ENCODE measurements at regions not wholly inside any gene's neighbourhood (a gene's known extent, or its start where the extent isn't known, plus 50 kb on each side); places are given as distances from the start of the nearest gene placed in this dataset.

- ATAC-seq (no peak), DNase-seq (peak; percentile 69)
- no peaks in the 10 kb centered on the region for H4K20me1 ChIP-seq (ENCODE audit: low read length)
- intact Hi-C loops (cut with micrococcal nuclease), result loop anchor here (1.0 to 5.0 kb wide), 4 partner anchors 321 to 649 kb away; no protein-coding TSS in a partner anchor
- POLR2A ChIA-PET (ENCODE audit: unreplicated experiment), result no interaction called here
- H3K9ac ChIP-seq (ENCODE audit: low read length), result no peak overlapping the region
- H3K27me3 ChIP-seq (ENCODE audit: low read length), result no peaks in the 10 kb centered on the region
- H3K4me3 ChIP-seq (ENCODE audit: low read length), result no peak overlapping the region
- no peaks in the 10 kb centered on the region for H3K36me3 ChIP-seq (ENCODE audit: low read depth, low read length)
- CTCF ChIA-PET, result no interaction called here
- H3K9me2 ChIP-seq (replicated peaks; ENCODE audit: low read length), result no peaks in the 10 kb centered on the region
- H3K79me2 ChIP-seq (ENCODE audit: low read length), result no peaks in the 10 kb centered on the region
- H3K27ac ChIP-seq (ENCODE audit: low read length), result no peak overlapping the region
- no peak overlapping the region for H3K4me2 ChIP-seq (ENCODE audit: low read length)
- H3K4me1 ChIP-seq (ENCODE audit: insufficient read depth, low read length), result peaks cover 17% of the 10 kb centered on the region
- no peaks in the 10 kb centered on the region for H3F3A ChIP-seq (ENCODE audit: low read length, unreplicated experiment)
- BruUV-seq (replicated peaks), result no TSS peak
- no peaks in the 10 kb centered on the region for H3K9me3 ChIP-seq (ENCODE audit: low read length)
- H2AFZ ChIP-seq (ENCODE audit: low read length), result no peak overlapping the region
- TF ChIP-seq EZH2phosphoT487 (IDR thresholded peaks at IDR 0.05; ENCODE audit: borderline replicate concordance, low read length) (no peak), CTCF (conservative IDR thresholded peaks at IDR 0.05; ENCODE audit: low read depth, low read length) (peak; percentile 73), EZH2 (IDR thresholded peaks at IDR 0.05; ENCODE audit: low read length, unreplicated experiment) (no peak)
These were observed 224.2 kb upstream of the EMCN start for GRCh38 chr4:100742045-100742444.

- Histone ChIP-seq H3F3A (ENCODE audit: low read length, unreplicated experiment) (no peaks in the 10 kb centered on the region), H3K9me2 (replicated peaks; ENCODE audit: low read length) (no peaks in the 10 kb centered on the region), H3K27me3 (ENCODE audit: low read length) (no peaks in the 10 kb centered on the region), H2AFZ (ENCODE audit: low read length) (no peak overlapping the region), H3K4me2 (ENCODE audit: low read length) (no peak overlapping the region), H4K20me1 (ENCODE audit: low read length) (no peaks in the 10 kb centered on the region), H3K79me2 (ENCODE audit: low read length) (no peaks in the 10 kb centered on the region), H3K9ac (ENCODE audit: low read length) (no peak overlapping the region), H3K4me3 (ENCODE audit: low read length) (no peak overlapping the region), H3K4me1 (ENCODE audit: insufficient read depth, low read length) (peaks cover 26% of the 10 kb centered on the region), H3K9me3 (ENCODE audit: low read length) (no peaks in the 10 kb centered on the region), H3K36me3 (ENCODE audit: low read depth, low read length) (no peaks in the 10 kb centered on the region), H3K27ac (ENCODE audit: low read length) (no peak overlapping the region)
- CTCF ChIA-PET, result no interaction called here
- TF ChIP-seq CTCF (conservative IDR thresholded peaks at IDR 0.05; ENCODE audit: low read depth, low read length) (no peak), EZH2phosphoT487 (IDR thresholded peaks at IDR 0.05; ENCODE audit: borderline replicate concordance, low read length) (no peak), EZH2 (IDR thresholded peaks at IDR 0.05; ENCODE audit: low read length, unreplicated experiment) (no peak)
- no TSS peak for BruUV-seq (replicated peaks)
- DNase-seq (no peak), ATAC-seq (no peak)
- POLR2A ChIA-PET (ENCODE audit: unreplicated experiment), result no interaction called here
- intact Hi-C loops (cut with micrococcal nuclease), result loop anchor here (2.0 kb wide), 1 partner anchor 281 kb away; no protein-coding TSS in a partner anchor
These were observed 221.6 kb upstream of the EMCN start for GRCh38 chr4:100739426-100739825.
